DND-41 (cell line): ENCODE measurements at regions not wholly inside any gene's neighbourhood (a gene's known extent, or its start where the extent isn't known, plus 50 kb on each side); places are given as distances from the start of the nearest gene placed in this dataset.

Experiments
- CTCF ChIP-seq: IDR thresholded peaks from 2 replicates; pipeline ENCODE4 v1.5.1; 2012; ENCODE audit warnings: borderline replicate concordance, low read length, moderate library complexity, mild to moderate bottlenecking; ENCODE audit not compliant: poor library complexity, severe bottlenecking; ENCODE audit errors: extremely low read depth
- EZH2 ChIP-seq: IDR thresholded peaks from 3 replicates; pipeline ENCODE4 v1.6.1; 2012; ENCODE audit warnings: borderline replicate concordance, low read depth, mild to moderate bottlenecking, moderate library complexity, low read length, inconsistent platforms; ENCODE audit not compliant: severe bottlenecking

GRCh38 chr14:30020687-30021086 is 93.0 kb upstream of the PRKD1 start:
- TF ChIP-seq CTCF, result no peak
- no peak for TF ChIP-seq EZH2
